Keratinocyte (primary cell): ENCODE measurements at regions not wholly inside any gene's neighbourhood (a gene's known extent, or its start where the extent isn't known, plus 50 kb on each side); places are given as distances from the start of the nearest gene placed in this dataset.

ENCODE experiments used
- DNase-seq: peaks from one replicate; pipeline ENCODE4 v3.0.0-alpha.2; 2011; ENCODE audit warnings: low read depth, missing footprints, low spot score
- FAIRE-seq: peaks from 2 replicates; lab custom pipeline; 2011; peaks lifted over from hg19 to GRCh38; lab: Jason Lieb, UNC
- H2AFZ ChIP-seq: 2 replicates; pipeline ENCODE4 v1.6.0; 2012; ENCODE audit warnings: low read length, control low read depth, inconsistent platforms; ENCODE audit not compliant: control insufficient read depth
- H3K27ac ChIP-seq: 2 replicates; pipeline ENCODE4 v1.5.1; 2011; ENCODE audit warnings: low read length; ENCODE audit not compliant: control insufficient read depth, insufficient read depth
- H3K27me3 ChIP-seq: 3 replicates; pipeline ENCODE4 v1.6.0; 2011; ENCODE audit warnings: low read length; ENCODE audit not compliant: control insufficient read depth, insufficient read depth; ENCODE audit errors: extremely low read depth
- H3K36me3 ChIP-seq, 2 experiments: 2 replicates in 1 of 2; 3 replicates in 1 of 2; pipeline ENCODE4 v1.5.1; 2011; ENCODE audit warnings: low read length in 2 of 2, mild to moderate bottlenecking in 1 of 2; ENCODE audit not compliant: control insufficient read depth in 2 of 2, insufficient read depth in 2 of 2; ENCODE audit errors: extremely low read depth in 1 of 2
- H3K4me1 ChIP-seq: 3 replicates; pipeline ENCODE4 v1.5.1; 2011; ENCODE audit warnings: low read length; ENCODE audit not compliant: control insufficient read depth, insufficient read depth; ENCODE audit errors: extremely low read depth
- H3K4me2 ChIP-seq: 3 replicates; pipeline ENCODE4 v1.6.0; 2011; ENCODE audit warnings: low read depth, low read length; ENCODE audit not compliant: control insufficient read depth, insufficient read depth; ENCODE audit errors: extremely low read depth
- H3K4me3 ChIP-seq, 3 experiments: fragments of 200-600 bp in 1 of 3; sonication (generic) in 1 of 3; 2 replicates in 2 of 3; 3 replicates in 1 of 3; pipeline ENCODE4 v1.5.1; 2011 to 2016; ENCODE audit warnings: low read length in 3 of 3, mild to moderate bottlenecking in 3 of 3, control low read depth in 2 of 3, inconsistent platforms in 1 of 3, low read depth in 1 of 3, mixed read lengths in 1 of 3, mixed run types in 1 of 3, moderate library complexity in 1 of 3; ENCODE audit not compliant: control insufficient read depth in 2 of 3, insufficient read depth in 2 of 3; ENCODE audit errors: extremely low read depth in 1 of 3
- H3K79me2 ChIP-seq: 2 replicates; pipeline ENCODE4 v1.6.0; 2012; ENCODE audit warnings: low read length; ENCODE audit not compliant: control insufficient read depth, insufficient read depth
- H3K9ac ChIP-seq: 3 replicates; pipeline ENCODE4 v1.6.0; 2011; ENCODE audit warnings: low read length; ENCODE audit not compliant: control insufficient read depth, insufficient read depth; ENCODE audit errors: extremely low read depth
- H3K9me1 ChIP-seq: 3 replicates; pipeline ENCODE4 v1.6.0; 2011; ENCODE audit warnings: low read length; ENCODE audit not compliant: control insufficient read depth, insufficient read depth; ENCODE audit errors: extremely low read depth
- H3K9me3 ChIP-seq: 2 replicates; pipeline ENCODE4 v1.5.1; 2012; ENCODE audit warnings: low read depth, low read length; ENCODE audit not compliant: control insufficient read depth
- H4K20me1 ChIP-seq: 3 replicates; pipeline ENCODE4 v1.6.0; 2011; ENCODE audit warnings: low read length; ENCODE audit not compliant: control insufficient read depth, insufficient read depth; ENCODE audit errors: extremely low read depth
- EZH2 ChIP-seq: IDR thresholded peaks from one replicate; pipeline ENCODE4 v1.6.1; 2012; ENCODE audit warnings: inconsistent platforms, mild to moderate bottlenecking, low read length, moderate library complexity
- dilution Hi-C: fragments of 300-500 bp; cut with MboI; formaldehyde crosslinking; loops from one replicate; pipeline ENCODE4 v1.7.0; 2020; ENCODE audit warnings: low sequenced_read_pairs; ENCODE audit not compliant: extremely low pct_ligation_motif_present
- TF ChIP-seq, protein P1 (sequence below), 3 experiments: IDR thresholded peaks in 1 of 3; conservative IDR thresholded peaks in 1 of 3; optimal IDR thresholded peaks in 1 of 3; 2 replicates in 2 of 3; 3 replicates in 1 of 3; pipeline versions ENCODE3 to v1.5.1; 2011; ENCODE audit warnings: low read length in 3 of 3, mild to moderate bottlenecking in 3 of 3, moderate library complexity in 2 of 3, control low read depth in 1 of 3, inconsistent platforms in 1 of 3; ENCODE audit not compliant: insufficient read depth in 2 of 3; ENCODE audit errors: extremely low read depth in 1 of 3

DNA sequence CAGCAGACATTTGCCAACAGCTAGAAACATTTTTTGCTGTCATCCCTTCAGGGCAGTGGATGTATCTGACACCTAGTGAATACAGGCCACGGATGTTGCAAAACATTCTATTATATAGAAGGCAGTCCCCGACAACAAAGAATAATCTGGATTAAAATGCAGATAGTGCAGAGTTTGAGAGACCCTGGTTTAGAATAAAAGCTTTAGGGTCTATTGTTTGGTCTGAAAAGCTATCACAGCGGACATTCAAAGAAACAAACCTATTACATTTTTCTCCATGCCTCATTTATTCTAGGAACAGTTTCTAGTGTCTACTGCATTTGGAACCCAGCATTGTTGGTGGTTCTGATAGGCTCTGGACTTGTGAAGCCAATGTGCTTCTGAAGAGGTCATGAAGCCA is 316.3 kb downstream of the TGFB2 start:
- H3K36me3 ChIP-seq, result no peaks in the 10 kb centered on the region
- H3K9me1 ChIP-seq, result no peaks in the 10 kb centered on the region
- FAIRE-seq (peak; percentile 59), DNase-seq (no peak)
- H3K9me3 ChIP-seq, result no peaks in the 10 kb centered on the region
- dilution Hi-C loops, result no loop called here
- TF ChIP-seq EZH2, result no peak
- TF ChIP-seq, protein P1, sequence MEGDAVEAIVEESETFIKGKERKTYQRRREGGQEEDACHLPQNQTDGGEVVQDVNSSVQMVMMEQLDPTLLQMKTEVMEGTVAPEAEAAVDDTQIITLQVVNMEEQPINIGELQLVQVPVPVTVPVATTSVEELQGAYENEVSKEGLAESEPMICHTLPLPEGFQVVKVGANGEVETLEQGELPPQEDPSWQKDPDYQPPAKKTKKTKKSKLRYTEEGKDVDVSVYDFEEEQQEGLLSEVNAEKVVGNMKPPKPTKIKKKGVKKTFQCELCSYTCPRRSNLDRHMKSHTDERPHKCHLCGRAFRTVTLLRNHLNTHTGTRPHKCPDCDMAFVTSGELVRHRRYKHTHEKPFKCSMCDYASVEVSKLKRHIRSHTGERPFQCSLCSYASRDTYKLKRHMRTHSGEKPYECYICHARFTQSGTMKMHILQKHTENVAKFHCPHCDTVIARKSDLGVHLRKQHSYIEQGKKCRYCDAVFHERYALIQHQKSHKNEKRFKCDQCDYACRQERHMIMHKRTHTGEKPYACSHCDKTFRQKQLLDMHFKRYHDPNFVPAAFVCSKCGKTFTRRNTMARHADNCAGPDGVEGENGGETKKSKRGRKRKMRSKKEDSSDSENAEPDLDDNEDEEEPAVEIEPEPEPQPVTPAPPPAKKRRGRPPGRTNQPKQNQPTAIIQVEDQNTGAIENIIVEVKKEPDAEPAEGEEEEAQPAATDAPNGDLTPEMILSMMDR (optimal IDR thresholded peaks at IDR 0.05 in 1 of 3, IDR thresholded peaks at IDR 0.05 in 1 of 3, conservative IDR thresholded peaks at IDR 0.05 in 1 of 3; ENCODE audit: extremely low read depth in 1 of 3, insufficient read depth in 2 of 3, low read length in 3 of 3), result no peak
- H3K4me3 ChIP-seq, result no peak overlapping the region
- no peaks in the 10 kb centered on the region for H3K27me3 ChIP-seq
- H4K20me1 ChIP-seq, result no peaks in the 10 kb centered on the region
- no peak overlapping the region for H2AFZ ChIP-seq
- H3K27ac ChIP-seq, result peak overlapping the region; percentile 57
- H3K4me1 ChIP-seq, result peaks cover 55% of the 10 kb centered on the region
- no peaks in the 10 kb centered on the region for H3K79me2 ChIP-seq
- no peak overlapping the region for H3K9ac ChIP-seq
- H3K4me2 ChIP-seq, result peak overlapping the region; percentile 39

DNA sequence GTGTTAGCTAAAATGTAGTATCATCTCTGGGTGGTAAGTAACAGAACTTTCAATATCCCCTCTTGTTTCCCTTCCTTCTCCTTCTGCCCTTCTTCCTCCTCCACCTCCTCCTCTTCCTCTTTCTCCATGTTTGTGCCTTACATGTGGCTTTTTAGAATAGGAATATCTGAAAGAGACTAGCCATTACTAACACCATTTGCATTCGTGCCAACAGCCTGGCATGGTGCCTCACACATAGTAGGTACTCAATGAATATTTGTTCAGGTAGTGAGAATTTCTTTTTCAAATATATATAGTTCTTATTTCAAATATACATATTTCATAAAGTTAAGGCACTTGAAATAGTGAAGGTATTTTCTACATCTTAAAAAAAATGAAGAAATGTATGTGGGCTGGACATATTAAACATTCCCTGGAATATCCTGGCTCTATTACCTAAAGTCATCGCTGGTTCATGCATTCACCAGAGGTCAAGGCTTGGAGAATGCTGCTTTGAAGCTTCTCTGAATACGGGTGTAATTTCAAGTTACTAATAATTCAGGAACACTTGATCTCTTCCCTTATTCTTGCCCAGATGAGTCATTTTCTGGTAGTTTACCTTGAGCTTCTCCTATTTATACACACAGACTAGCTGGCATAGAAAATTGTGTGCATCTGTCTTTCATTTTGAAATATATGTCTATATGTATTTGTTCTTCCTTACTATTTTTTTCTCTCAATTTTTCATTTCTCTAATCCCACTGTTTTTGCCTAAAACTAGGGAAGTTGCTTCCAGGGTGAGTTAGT is 319.4 kb downstream of the TGFB2 start:
- FAIRE-seq (peak; percentile 75), DNase-seq (no peak)
- Histone ChIP-seq H3K27me3 (no peaks in the 10 kb centered on the region), H3K36me3 (no peaks in the 10 kb centered on the region), H2AFZ (peak overlapping the region; percentile 33), H3K79me2 (no peaks in the 10 kb centered on the region), H3K4me3 (no peak overlapping the region), H3K9ac (no peak overlapping the region), H3K4me2 (peak overlapping the region; percentile 54), H3K9me1 (no peaks in the 10 kb centered on the region), H3K4me1 (peaks cover 42% of the 10 kb centered on the region), H3K9me3 (no peaks in the 10 kb centered on the region), H4K20me1 (no peaks in the 10 kb centered on the region), H3K27ac (peak overlapping the region; percentile 67)
- dilution Hi-C loops, result no loop called here
- TF ChIP-seq, protein P1 (optimal IDR thresholded peaks at IDR 0.05 in 1 of 3, IDR thresholded peaks at IDR 0.05 in 1 of 3, conservative IDR thresholded peaks at IDR 0.05 in 1 of 3; ENCODE audit: extremely low read depth in 1 of 3, insufficient read depth in 2 of 3, low read length in 3 of 3), result no peak
- no peak for TF ChIP-seq EZH2
